ENCODE measurements at regions not wholly inside any gene's neighbourhood (a gene's known extent, or its start where the extent isn't known, plus 50 kb on each side); places are given as distances from the start of the nearest gene placed in this dataset.

DNA sequence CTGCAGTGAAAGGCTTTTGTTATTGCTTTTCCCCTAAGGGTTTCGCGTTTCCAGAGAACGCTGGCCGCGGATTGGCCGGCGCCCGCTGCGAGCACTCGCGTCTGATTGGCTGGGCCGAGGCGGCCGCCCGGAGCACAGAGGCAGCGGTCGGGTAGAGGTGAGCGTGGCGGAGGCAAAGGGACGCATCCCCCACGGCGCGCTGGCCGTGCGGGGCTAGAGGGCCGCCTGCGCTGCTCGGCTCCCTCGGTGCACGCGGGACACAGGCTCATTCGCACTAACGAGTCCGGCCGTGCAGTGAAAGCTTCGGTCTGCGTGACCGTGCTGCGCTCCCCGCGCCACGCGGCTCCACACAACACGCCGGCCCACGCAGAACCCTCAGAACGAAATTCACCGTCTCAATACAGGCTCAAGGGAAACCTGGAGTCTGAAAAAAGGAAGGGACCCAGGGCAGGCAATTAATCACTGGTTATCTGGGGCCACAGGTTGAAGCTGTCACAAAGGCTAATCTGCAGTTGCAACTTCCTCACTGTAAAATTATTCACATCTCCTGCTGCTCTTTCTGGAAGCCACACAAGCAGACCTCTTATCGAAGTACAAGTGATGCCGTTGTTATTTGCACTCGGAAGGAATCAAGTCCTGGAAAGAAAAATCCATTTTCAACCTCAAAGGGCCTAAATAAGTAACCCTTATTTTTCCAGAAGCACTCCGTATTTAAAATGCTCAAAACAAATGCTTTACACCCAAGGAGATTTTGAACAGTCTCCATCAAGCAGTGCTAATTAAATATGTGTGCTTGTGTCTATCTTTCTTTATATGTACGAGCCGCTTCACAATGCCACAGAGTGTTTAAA lies 94.6 kb downstream of the ZNF608 start (continued):
- TF ChIP-seq, protein P1, sequence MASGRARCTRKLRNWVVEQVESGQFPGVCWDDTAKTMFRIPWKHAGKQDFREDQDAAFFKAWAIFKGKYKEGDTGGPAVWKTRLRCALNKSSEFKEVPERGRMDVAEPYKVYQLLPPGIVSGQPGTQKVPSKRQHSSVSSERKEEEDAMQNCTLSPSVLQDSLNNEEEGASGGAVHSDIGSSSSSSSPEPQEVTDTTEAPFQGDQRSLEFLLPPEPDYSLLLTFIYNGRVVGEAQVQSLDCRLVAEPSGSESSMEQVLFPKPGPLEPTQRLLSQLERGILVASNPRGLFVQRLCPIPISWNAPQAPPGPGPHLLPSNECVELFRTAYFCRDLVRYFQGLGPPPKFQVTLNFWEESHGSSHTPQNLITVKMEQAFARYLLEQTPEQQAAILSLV (tag; IDR thresholded peaks at IDR 0.05) = no peak
- TF ChIP-seq ZBTB8A (IDR thresholded peaks at IDR 0.05; ENCODE audit: partially characterized antibody) = no peak
- TF ChIP-seq, protein P2, sequence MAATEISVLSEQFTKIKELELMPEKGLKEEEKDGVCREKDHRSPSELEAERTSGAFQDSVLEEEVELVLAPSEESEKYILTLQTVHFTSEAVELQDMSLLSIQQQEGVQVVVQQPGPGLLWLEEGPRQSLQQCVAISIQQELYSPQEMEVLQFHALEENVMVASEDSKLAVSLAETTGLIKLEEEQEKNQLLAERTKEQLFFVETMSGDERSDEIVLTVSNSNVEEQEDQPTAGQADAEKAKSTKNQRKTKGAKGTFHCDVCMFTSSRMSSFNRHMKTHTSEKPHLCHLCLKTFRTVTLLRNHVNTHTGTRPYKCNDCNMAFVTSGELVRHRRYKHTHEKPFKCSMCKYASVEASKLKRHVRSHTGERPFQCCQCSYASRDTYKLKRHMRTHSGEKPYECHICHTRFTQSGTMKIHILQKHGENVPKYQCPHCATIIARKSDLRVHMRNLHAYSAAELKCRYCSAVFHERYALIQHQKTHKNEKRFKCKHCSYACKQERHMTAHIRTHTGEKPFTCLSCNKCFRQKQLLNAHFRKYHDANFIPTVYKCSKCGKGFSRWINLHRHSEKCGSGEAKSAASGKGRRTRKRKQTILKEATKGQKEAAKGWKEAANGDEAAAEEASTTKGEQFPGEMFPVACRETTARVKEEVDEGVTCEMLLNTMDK (IDR thresholded peaks at IDR 0.05; ENCODE audit: borderline replicate concordance, insufficient read depth, low read depth, low read length, poor library complexity, severe bottlenecking) = no peak
- 0 out of 2 replicates have a peak, but pooled peaks have one; percentile 54 for TF ChIP-seq ZSCAN29 (IDR thresholded peaks at IDR 0.05)
- no peak for TF ChIP-seq PPARD (CRISPR knock-in tag; IDR thresholded peaks at IDR 0.05)
- TF ChIP-seq, protein P3, sequence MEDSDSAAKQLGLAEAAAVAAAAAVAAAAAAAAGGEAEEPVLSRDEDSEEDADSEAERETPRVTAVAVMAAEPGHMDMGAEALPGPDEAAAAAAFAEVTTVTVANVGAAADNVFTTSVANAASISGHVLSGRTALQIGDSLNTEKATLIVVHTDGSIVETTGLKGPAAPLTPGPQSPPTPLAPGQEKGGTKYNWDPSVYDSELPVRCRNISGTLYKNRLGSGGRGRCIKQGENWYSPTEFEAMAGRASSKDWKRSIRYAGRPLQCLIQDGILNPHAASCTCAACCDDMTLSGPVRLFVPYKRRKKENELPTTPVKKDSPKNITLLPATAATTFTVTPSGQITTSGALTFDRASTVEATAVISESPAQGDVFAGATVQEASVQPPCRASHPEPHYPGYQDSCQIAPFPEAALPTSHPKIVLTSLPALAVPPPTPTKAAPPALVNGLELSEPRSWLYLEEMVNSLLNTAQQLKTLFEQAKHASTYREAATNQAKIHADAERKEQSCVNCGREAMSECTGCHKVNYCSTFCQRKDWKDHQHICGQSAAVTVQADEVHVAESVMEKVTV (CRISPR knock-in tag; IDR thresholded peaks at IDR 0.05) = no peak; the same call in 1 of the 2 replicates
- no peak for TF ChIP-seq MAFF (IDR thresholded peaks at IDR 0.05; ENCODE audit: low read length)
- peak; percentile 51 to 96; a peak in 2 of 4 replicates for TF ChIP-seq HDAC1 (IDR thresholded peaks at IDR 0.05)
- TF ChIP-seq NFE2L1 (tag; IDR thresholded peaks at IDR 0.05; ENCODE audit: borderline replicate concordance, low read depth) = no peak
- no peak for TF ChIP-seq ZNF184 (CRISPR knock-in tag; IDR thresholded peaks at IDR 0.05)
- no peak for TF ChIP-seq CBX8 (IDR thresholded peaks at IDR 0.05; ENCODE audit: borderline replicate concordance, extremely low read depth, low read depth, low read length, poor library complexity, severe bottlenecking)
- TF ChIP-seq ZNF75A (CRISPR knock-in tag; IDR thresholded peaks at IDR 0.05) = no peak
- 0 out of 2 replicates have a peak, but pooled peaks have one; percentile 21 for TF ChIP-seq MIER1 (IDR thresholded peaks at IDR 0.05; ENCODE audit: low read depth)
- TF ChIP-seq, protein P4, sequence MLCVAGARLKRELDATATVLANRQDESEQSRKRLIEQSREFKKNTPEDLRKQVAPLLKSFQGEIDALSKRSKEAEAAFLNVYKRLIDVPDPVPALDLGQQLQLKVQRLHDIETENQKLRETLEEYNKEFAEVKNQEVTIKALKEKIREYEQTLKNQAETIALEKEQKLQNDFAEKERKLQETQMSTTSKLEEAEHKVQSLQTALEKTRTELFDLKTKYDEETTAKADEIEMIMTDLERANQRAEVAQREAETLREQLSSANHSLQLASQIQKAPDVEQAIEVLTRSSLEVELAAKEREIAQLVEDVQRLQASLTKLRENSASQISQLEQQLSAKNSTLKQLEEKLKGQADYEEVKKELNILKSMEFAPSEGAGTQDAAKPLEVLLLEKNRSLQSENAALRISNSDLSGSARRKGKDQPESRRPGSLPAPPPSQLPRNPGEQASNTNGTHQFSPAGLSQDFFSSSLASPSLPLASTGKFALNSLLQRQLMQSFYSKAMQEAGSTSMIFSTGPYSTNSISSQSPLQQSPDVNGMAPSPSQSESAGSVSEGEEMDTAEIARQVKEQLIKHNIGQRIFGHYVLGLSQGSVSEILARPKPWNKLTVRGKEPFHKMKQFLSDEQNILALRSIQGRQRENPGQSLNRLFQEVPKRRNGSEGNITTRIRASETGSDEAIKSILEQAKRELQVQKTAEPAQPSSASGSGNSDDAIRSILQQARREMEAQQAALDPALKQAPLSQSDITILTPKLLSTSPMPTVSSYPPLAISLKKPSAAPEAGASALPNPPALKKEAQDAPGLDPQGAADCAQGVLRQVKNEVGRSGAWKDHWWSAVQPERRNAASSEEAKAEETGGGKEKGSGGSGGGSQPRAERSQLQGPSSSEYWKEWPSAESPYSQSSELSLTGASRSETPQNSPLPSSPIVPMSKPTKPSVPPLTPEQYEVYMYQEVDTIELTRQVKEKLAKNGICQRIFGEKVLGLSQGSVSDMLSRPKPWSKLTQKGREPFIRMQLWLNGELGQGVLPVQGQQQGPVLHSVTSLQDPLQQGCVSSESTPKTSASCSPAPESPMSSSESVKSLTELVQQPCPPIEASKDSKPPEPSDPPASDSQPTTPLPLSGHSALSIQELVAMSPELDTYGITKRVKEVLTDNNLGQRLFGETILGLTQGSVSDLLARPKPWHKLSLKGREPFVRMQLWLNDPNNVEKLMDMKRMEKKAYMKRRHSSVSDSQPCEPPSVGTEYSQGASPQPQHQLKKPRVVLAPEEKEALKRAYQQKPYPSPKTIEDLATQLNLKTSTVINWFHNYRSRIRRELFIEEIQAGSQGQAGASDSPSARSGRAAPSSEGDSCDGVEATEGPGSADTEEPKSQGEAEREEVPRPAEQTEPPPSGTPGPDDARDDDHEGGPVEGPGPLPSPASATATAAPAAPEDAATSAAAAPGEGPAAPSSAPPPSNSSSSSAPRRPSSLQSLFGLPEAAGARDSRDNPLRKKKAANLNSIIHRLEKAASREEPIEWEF (CRISPR knock-in tag; IDR thresholded peaks at IDR 0.05) = no peak
- TF ChIP-seq POLR3G (IDR thresholded peaks at IDR 0.05; ENCODE audit: extremely low read depth, insufficient read length, insufficient replicate concordance) = no peak
- TF ChIP-seq ZNF584 (CRISPR knock-in tag; IDR thresholded peaks at IDR 0.05; ENCODE audit: low read depth) = peak; percentile 84; the same call in 1 of the 2 replicates
- TF ChIP-seq NFRKB (IDR thresholded peaks at IDR 0.05; ENCODE audit: low read depth) = 0 out of 2 replicates have a peak, but pooled peaks have one; percentile 28

All from K562 (cell line).